ENCODE measurements at regions not wholly inside any gene's neighbourhood (a gene's known extent, or its start where the extent isn't known, plus 50 kb on each side); places are given as distances from the start of the nearest gene placed in this dataset.

DNA sequence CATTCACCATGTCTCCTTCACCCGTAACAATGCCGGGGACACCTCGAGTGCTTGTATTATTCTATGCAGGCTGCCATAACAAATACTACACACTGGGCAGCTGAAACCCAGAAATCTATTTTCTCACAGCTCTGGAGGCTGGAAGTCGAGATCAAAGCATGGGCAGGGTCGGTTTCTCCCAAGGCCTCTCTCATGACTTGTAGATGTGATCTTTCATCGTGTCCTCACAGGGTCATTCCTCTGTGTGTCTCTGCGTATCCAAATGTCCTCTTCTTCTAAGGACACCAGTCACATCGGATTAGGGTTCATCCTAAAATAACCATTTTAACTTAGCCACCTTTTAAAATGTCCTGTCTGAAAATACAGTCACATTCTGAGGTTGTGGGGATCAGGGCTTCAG is 303.5 kb downstream of the KLF6 start:
- TF ChIP-seq CTCF (IDR thresholded peaks at IDR 0.05; ENCODE audit: low read depth, low read length, poor library complexity, severe bottlenecking): no peak
- no peak for TF ChIP-seq EZH2phosphoT487 (IDR thresholded peaks at IDR 0.05; ENCODE audit: borderline replicate concordance, low read length)
- no peaks in the 10 kb centered on the region for H3K27me3 ChIP-seq (ENCODE audit: control insufficient read depth, low read length)
- no peak overlapping the region for H3K4me3 ChIP-seq (ENCODE audit: low read length)
- H3K4me2 ChIP-seq (ENCODE audit: low read length): no peak overlapping the region
- H3F3A ChIP-seq (ENCODE audit: control insufficient read depth, insufficient read depth): no peaks in the 10 kb centered on the region
- H3K4me1 ChIP-seq (ENCODE audit: control insufficient read depth, low read length): peaks cover 18% of the 10 kb centered on the region
- no peaks in the 10 kb centered on the region for H3K36me3 ChIP-seq (ENCODE audit: control insufficient read depth, low read length)
- no peaks in the 10 kb centered on the region for H3K79me2 ChIP-seq (ENCODE audit: control insufficient read depth, low read length)
- no peaks in the 10 kb centered on the region for H3K9me2 ChIP-seq (replicated peaks; ENCODE audit: control insufficient read depth, low read length)
- H4K20me1 ChIP-seq (ENCODE audit: control insufficient read depth, insufficient read depth, low read depth, low read length): no peaks in the 10 kb centered on the region
- H3K9me3 ChIP-seq (ENCODE audit: control insufficient read depth, insufficient read depth, low read length): peaks cover 7% of the 10 kb centered on the region; the same call in 1 of the 2 replicates
- H3K27ac ChIP-seq (ENCODE audit: low read depth, low read length): no peak overlapping the region

DNA sequence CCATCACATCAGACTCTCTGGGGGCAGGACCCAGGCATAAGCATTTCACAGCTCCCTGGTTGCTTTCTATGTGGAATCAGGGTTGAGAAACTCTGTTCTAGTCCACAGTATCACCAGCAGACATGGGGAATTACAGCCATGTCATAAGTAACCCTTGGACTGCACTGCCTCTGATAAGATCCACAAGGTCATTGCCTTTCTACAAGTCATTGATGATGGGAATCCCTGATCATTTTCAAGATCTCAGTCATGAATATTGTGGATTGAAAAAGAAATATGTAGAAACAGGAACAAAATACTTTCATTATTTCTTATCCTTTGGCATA is 304.1 kb downstream of the KLF6 start:
- no peaks in the 10 kb centered on the region for H3K9me2 ChIP-seq (replicated peaks; ENCODE audit: control insufficient read depth, low read length)
- H3K4me1 ChIP-seq (ENCODE audit: control insufficient read depth, low read length): peaks cover 18% of the 10 kb centered on the region
- H3K4me2 ChIP-seq (ENCODE audit: low read length): no peak overlapping the region
- TF ChIP-seq CTCF (IDR thresholded peaks at IDR 0.05; ENCODE audit: low read depth, low read length, poor library complexity, severe bottlenecking) (no peak), EZH2phosphoT487 (IDR thresholded peaks at IDR 0.05; ENCODE audit: borderline replicate concordance, low read length) (no peak)
- no peak overlapping the region for H3K4me3 ChIP-seq (ENCODE audit: low read length)
- H3K27me3 ChIP-seq (ENCODE audit: control insufficient read depth, low read length): no peaks in the 10 kb centered on the region
- no peak overlapping the region for H3K27ac ChIP-seq (ENCODE audit: low read depth, low read length)
- H3K9me3 ChIP-seq (ENCODE audit: control insufficient read depth, insufficient read depth, low read length): peaks cover 7% of the 10 kb centered on the region; the same call in 1 of the 2 replicates
- H3K79me2 ChIP-seq (ENCODE audit: control insufficient read depth, low read length): no peaks in the 10 kb centered on the region
- H3K36me3 ChIP-seq (ENCODE audit: control insufficient read depth, low read length): no peaks in the 10 kb centered on the region
- no peaks in the 10 kb centered on the region for H4K20me1 ChIP-seq (ENCODE audit: control insufficient read depth, insufficient read depth, low read depth, low read length)
- no peaks in the 10 kb centered on the region for H3F3A ChIP-seq (ENCODE audit: control insufficient read depth, insufficient read depth)

- no peaks in the 10 kb centered on the region for H3K79me2 ChIP-seq (ENCODE audit: control insufficient read depth, low read length)
- no peak overlapping the region for H3K27ac ChIP-seq (ENCODE audit: low read depth, low read length)
- no peaks in the 10 kb centered on the region for H3K36me3 ChIP-seq (ENCODE audit: control insufficient read depth, low read length)
- H4K20me1 ChIP-seq (ENCODE audit: control insufficient read depth, insufficient read depth, low read depth, low read length): no peaks in the 10 kb centered on the region
- no peaks in the 10 kb centered on the region for H3F3A ChIP-seq (ENCODE audit: control insufficient read depth, insufficient read depth)
- H3K4me1 ChIP-seq (ENCODE audit: control insufficient read depth, low read length): peaks cover 17% of the 10 kb centered on the region
- H3K4me2 ChIP-seq (ENCODE audit: low read length): no peak overlapping the region
- H3K27me3 ChIP-seq (ENCODE audit: control insufficient read depth, low read length): no peaks in the 10 kb centered on the region
- H3K4me3 ChIP-seq (ENCODE audit: low read length): no peak overlapping the region
- TF ChIP-seq CTCF (IDR thresholded peaks at IDR 0.05; ENCODE audit: low read depth, low read length, poor library complexity, severe bottlenecking) (no peak), EZH2phosphoT487 (IDR thresholded peaks at IDR 0.05; ENCODE audit: borderline replicate concordance, low read length) (no peak)
- H3K9me3 ChIP-seq (ENCODE audit: control insufficient read depth, insufficient read depth, low read length): peaks cover 7% of the 10 kb centered on the region; the same call in 1 of the 2 replicates
- no peaks in the 10 kb centered on the region for H3K9me2 ChIP-seq (replicated peaks; ENCODE audit: control insufficient read depth, low read length)
Observed at GRCh38 chr10:3480281-3480989, 304.6 kb downstream of the KLF6 start.
